Skin of body (tissue), 1 donor: ENCODE measurements at regions not wholly inside any gene's neighbourhood (a gene's known extent, or its start where the extent isn't known, plus 50 kb on each side); places are given as distances from the start of the nearest gene placed in this dataset.
"Not testable (repeated sequence)": the region's sequence is repeated elsewhere in the genome, so short reads cannot be mapped to it uniquely, and the experiment has no call there.

ENCODE experiments used
- DNase-seq: peaks from one replicate; lab custom pipeline; 2025; lab: John Stamatoyannopoulos, UW

DNA sequence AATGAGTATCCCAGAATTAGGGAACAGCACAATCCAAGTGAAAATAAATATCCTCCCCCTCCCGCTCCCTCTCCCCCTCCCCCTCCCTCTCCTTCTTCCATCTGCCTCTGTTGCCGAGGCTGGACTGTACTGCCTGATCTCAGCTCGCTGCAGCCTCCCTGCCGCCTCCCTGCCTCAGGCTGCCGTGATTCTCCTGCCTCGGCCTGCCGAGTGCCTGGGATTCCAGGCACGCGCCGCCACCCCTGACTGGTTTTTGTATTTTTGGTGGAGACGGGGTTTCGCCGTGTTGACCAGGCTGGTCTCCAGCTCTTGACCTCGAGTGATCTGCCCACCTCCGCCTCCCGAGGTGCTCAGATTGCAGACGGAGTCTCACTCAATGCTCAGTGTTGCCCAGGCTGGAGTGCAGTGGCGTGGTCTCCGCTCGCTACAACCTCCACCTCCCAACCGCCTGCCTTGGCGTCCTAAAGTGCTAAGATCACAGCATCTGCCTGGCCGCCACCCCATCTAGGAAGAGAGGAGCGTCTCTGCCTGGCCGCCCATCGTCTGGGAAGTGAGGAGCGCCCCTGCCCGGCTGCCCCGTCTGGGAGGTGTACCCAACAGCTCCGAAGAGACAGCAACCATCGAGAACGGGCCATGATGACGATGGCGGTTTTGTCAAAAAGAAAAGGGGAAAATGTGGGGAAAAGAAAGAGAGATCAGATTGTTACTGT is 178.9 kb upstream of the IPO5 start:
- not testable (repeated sequence) for DNase-seq

DNA sequence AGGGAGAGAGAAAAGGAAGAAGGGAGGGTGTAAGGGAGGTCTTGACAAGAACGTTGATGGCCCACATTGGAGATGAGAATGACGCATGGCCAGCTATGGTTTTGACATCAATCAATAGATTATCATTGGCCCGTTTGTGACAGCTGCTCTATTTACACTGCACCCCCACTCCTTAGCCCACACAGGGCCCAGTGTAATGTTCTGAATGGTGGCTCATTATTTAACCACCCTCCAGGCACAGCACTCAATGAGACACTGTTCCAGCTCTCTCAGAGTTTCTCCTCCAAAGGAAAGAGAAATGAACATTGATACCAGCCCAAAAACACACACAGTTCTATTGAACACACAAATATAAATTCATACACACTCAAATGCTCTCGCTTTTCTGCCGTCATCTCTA is 173.0 kb upstream of the IPO5 start:
- DNase-seq: no peak

DNA sequence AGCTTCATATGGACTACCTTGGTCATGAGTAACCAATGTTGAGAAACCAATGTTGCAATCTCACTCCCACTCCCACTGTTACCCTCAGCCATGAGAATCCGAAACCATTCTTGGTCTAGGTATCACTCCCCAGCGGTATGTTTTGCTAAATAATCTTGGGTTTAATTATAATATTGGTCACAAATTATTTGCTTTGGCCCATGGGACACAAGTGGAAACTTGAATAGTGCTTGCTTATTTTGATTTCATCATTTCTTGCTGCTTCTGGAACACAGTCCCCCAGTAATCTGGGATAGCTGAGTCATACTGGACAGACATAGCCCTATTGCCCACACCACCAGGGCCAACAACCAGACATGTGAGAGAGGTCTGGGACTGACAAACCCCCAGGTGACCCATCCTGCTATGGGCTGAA is 171.6 kb upstream of the IPO5 start:
- no peak for DNase-seq

GRCh38 chr13:97786510-97786909 is 167.0 kb upstream of the IPO5 start:
- DNase-seq: no peak

- DNase-seq: no peak
Observed at GRCh38 chr13:97797553-97797952, 155.9 kb upstream of the IPO5 start.

- no peak for DNase-seq
Observed at GRCh38 chr13:97798171-97798821, 155.2 kb upstream of the IPO5 start.

GRCh38 chr13:97798836-97799235 is 154.6 kb upstream of the IPO5 start:
- DNase-seq: no peak

GRCh38 chr13:97802213-97802612 is 151.3 kb upstream of the IPO5 start:
- no peak for DNase-seq

DNA sequence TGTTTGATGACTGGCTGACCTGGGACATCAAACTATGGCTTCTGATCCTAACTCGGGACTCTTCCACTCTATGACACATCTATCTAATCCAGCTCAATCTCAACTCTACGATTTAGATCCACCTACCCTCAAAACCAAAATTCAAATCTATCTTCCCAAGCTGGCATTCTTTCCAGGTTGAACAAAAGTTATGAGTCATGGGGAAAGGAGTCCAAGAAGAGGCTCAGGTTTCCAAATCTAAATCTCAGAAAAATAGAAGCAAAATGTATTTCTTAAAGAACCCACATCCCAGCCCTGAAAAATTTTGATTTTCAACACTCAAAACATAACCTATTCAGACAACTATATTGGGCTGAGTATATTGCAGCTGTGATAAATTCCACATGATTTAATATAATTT is 143.9 kb upstream of the IPO5 start:
- DNase-seq: no peak

- peak; percentile 5 for DNase-seq
Observed at GRCh38 chr13:97810152-97810551, 143.3 kb upstream of the IPO5 start.

DNA sequence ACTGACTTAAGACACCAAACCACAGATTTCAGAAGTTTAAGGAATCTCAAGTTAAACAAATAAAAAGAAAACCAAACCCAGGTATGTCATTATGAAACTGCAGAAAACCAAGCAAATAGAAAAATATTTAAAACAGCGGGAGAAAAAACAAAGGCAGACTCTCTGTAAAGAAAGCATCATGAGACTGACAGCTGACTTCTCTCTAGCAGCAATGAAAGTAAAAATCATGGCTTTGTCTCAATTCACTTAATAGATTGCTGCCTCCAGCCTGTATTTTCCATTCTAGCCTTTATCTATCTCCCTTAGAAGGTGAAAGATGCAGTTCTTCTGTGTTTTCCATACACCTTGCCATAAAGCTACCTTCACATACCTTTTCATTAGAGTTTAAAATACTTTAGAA is 131.1 kb upstream of the IPO5 start:
- no peak for DNase-seq

- DNase-seq: no peak
Observed at GRCh38 chr13:97826421-97827012, 127.0 kb upstream of the IPO5 start.

- no peak for DNase-seq
Observed at GRCh38 chr13:97834250-97834649, 119.2 kb upstream of the IPO5 start.

DNA sequence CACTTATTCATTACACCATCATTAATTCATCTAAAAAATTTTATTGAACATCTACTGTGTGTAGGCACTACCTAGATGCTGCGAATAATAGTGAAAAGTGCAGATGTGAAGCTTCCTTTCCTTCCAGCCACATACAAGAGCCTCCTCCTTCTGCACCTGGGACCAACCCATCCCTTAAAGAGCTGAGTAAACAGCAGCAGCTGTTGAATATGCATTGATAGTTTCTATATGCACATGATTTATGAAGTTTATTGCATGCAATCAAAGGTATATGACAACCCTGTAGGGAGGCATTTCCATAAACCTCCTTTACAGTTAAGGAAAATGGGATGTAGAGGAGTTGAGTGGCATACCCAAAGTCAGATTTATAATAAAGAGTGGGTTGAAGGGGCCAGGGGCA is 110.3 kb upstream of the IPO5 start:
- DNase-seq: no peak

DNA sequence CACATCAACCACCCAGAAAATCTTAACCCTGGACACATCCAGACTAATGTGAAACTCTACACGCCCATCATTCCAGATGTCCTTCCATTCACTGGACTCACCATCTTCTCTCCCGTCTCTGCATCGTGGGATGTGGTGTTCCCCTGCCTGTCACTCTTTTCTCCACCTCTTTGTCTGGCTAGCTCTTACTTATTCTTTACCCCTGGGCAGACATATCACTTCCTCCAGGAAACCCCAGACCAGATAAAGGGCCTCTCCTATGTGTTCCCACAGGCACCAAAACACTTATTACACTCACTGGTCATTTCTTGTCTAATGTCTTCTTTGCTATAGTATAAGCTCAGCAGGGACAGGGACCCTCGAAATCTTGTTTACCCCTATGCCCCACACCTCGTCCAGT is 109.3 kb upstream of the IPO5 start:
- DNase-seq: no peak

GRCh38 chr13:97848886-97849285 is 104.6 kb upstream of the IPO5 start:
- DNase-seq: no peak

- DNase-seq: no peak
Observed at GRCh38 chr13:97849305-97849704, 104.2 kb upstream of the IPO5 start.

- DNase-seq: no peak
Observed at GRCh38 chr13:97851269-97851668, 102.2 kb upstream of the IPO5 start.

DNA sequence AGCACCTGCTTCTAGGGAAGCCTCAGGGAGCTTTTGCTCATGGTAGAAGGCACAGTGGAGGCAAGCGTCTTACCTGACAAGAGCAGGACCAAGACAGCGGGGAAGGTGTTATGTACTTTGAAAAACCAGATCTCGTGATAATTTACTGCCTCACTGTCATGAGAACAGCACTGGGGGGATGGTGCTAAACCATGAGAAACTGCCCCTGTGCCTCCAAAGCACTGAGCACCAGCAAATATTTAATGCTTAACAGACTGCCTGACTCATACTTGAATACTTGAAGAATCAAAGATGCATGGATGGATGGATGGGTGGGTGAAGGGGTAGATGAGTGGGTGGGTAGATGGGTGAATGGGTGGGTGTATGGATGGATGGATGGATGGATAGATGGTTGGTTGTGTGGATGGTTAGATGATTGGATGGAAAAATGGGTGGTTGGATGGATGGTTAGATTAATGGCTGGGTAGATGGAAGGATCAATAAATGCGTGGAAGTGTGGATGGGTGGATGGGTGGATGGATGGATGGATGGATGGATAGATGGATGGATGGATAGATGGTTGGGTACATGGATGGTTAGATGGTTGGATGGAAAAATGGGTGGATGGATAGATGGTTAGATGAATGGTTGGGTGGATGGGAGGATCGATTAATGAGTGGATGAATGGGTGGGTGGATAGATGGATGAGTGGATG is 101.1 kb upstream of the IPO5 start:
- no peak for DNase-seq

DNA sequence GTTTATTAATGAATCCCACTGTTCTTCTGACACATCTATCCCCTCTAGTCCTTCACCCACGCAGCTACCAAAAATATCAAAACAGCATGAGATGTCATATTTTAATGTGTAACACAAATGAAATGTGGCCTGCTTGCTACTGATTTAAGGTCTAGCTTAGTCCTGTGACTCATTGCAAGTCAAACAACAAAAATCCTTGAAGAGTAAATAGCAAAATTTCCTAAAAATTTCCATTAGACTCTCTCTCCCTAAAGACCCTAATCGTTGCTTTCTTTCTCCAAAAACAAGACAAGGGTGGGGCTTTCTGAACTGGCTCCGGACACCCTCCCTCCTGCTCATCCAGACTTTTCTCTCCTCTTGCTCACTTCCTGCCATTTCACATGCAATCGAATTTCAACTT is 99.9 kb upstream of the IPO5 start:
- DNase-seq: no peak

DNA sequence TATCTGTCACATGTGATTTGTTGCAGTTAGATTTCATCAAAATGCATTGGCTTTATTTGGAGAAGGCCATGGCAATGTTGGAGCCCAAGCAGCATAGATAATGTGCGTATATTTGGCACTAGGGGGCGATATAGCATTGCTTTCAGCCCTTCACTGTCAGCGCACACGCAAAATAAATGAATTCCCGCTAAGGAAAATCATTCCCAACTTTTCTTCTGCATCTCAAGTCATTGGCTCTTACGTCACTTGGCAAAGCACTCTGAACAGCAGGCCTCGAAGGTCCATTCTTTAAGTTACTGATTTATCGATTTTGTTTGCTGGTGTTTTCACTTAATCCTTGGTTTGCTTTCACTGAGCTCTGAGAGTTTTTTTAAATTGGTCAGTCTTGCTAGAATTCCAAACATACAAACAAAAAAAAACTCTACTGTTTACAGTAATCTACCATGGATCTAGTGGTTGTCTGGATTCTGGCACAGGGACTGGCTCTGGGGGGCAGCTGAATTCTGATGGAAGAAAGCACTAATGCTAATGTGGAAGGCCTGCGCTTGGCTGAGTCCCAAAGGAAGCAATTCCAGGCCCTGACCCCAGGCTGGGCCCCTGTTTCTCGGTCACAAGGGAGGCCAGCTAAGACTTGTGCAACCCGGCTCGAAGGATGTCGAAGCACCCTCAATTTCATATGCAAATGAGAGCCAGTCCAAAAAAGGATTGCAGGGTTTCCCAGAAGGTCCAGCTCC is 97.7 kb upstream of the IPO5 start:
- DNase-seq: peak; percentile 97

DNA sequence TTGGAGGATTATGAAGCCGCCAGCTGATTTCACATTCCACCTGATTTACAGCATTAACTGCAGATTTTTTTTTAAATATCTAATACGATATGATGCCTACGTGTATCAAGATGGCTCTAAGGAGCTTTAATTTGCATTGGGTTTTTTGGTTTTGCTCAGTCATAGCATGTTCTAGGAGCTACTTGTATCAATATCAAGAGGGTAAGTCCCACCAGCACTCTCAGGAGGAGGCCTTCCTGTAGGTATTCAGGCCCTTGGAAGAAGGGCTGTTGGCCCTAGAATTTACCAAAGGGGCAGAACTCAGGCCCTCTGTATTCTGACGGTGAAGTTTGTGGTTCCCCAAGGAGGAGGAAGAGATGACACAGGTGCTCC is 97.2 kb upstream of the IPO5 start:
- DNase-seq: no peak
